ENCODE measurements at regions not wholly inside any gene's neighbourhood (a gene's known extent, or its start where the extent isn't known, plus 50 kb on each side); places are given as distances from the start of the nearest gene placed in this dataset.
A peak's percentile ranks its signal among the peaks of the same experiment; 100 is the strongest.

GRCh38 chr14:71287567-71287966 is 380.3 kb downstream of the PCNX1 start:
- DNase-seq (ENCODE audit: low read depth in 2 of 2), result no peak

- DNase-seq (ENCODE audit: low read depth in 2 of 2), result no peak
These were observed 382.3 kb downstream of the PCNX1 start for GRCh38 chr14:71289536-71289935.

GRCh38 chr14:71290301-71290700 is 383.0 kb downstream of the PCNX1 start:
- DNase-seq (ENCODE audit: low read depth in 2 of 2), result no peak

- DNase-seq (ENCODE audit: low read depth in 2 of 2), result peak; percentile 75 to 93
These were observed 383.8 kb downstream of the PCNX1 start for GRCh38 chr14:71290960-71291466.

- no peak for DNase-seq (ENCODE audit: low read depth in 2 of 2)
These were observed 388.9 kb downstream of the PCNX1 start for GRCh38 chr14:71296184-71296583.

GRCh38 chr14:71300566-71301330 is 393.5 kb downstream of the PCNX1 start:
- DNase-seq (ENCODE audit: low read depth in 2 of 2), result no peak

GRCh38 chr14:71301611-71302010 is 394.4 kb downstream of the PCNX1 start:
- DNase-seq (ENCODE audit: low read depth in 2 of 2), result no peak

- DNase-seq (ENCODE audit: low read depth in 2 of 2), result no peak
These were observed 397.4 kb downstream of the PCNX1 start for GRCh38 chr14:71304690-71305089.

- no peak for DNase-seq (ENCODE audit: low read depth in 2 of 2)
These were observed 401.4 kb downstream of the PCNX1 start for GRCh38 chr14:71308671-71309070.

GRCh38 chr14:71309756-71310155 is 402.5 kb downstream of the PCNX1 start:
- DNase-seq (ENCODE audit: low read depth in 2 of 2), result no peak

- DNase-seq (ENCODE audit: low read depth in 2 of 2), result no peak
These were observed 403.8 kb downstream of the PCNX1 start for GRCh38 chr14:71311061-71311460.

- no peak for DNase-seq (ENCODE audit: low read depth in 2 of 2)
These were observed 407.5 kb downstream of the PCNX1 start for GRCh38 chr14:71314717-71315116.

GRCh38 chr14:71317385-71318096 is 410.3 kb downstream of the PCNX1 start:
- DNase-seq (ENCODE audit: low read depth in 2 of 2), result no peak

GRCh38 chr14:71318097-71318459 is 410.8 kb downstream of the PCNX1 start:
- no peak for DNase-seq (ENCODE audit: low read depth in 2 of 2)

- DNase-seq (ENCODE audit: low read depth in 2 of 2), result peak; percentile 7 to 25
These were observed 412.4 kb downstream of the PCNX1 start for GRCh38 chr14:71319666-71320065.

- DNase-seq (ENCODE audit: low read depth in 2 of 2), result peak; percentile 99 to 100
These were observed 413.0 kb downstream of the PCNX1 start, which contains the start of gene SIPA1L1 for GRCh38 chr14:71320107-71320733. TSS of gene SIPA1L1 (plus strand) at chr14:71320476.

- DNase-seq (ENCODE audit: low read depth in 2 of 2), result peak; percentile 73 to 79
These were observed 413.7 kb downstream of the PCNX1 start for GRCh38 chr14:71320734-71321573.

- DNase-seq (ENCODE audit: low read depth in 2 of 2), result peak; percentile 17 to 67
These were observed 414.5 kb downstream of the PCNX1 start for GRCh38 chr14:71321574-71322315.

- DNase-seq (ENCODE audit: low read depth in 2 of 2), result peak; percentile 31 to 73
These were observed 415.5 kb downstream of the PCNX1 start for GRCh38 chr14:71322655-71323250.

GRCh38 chr14:71324767-71325272 is 417.6 kb downstream of the PCNX1 start:
- DNase-seq (ENCODE audit: low read depth in 2 of 2), result peak in 1 of 2 donors; percentile 7
